GM23338 (cell line): ENCODE measurements at regions not wholly inside any gene's neighbourhood (a gene's known extent, or its start where the extent isn't known, plus 50 kb on each side); places are given as distances from the start of the nearest gene placed in this dataset.

Experiments used
- ATAC-seq: fragments of 200-7000 bp; cut with Tn5 transposase; 3 replicates; pipeline ENCODE4 v1.9.1; 2020
- DNase-seq: peaks from one replicate; pipeline ENCODE4 v3.0.0-alpha.2; 2015; ENCODE audit warnings: low spot score
- H2AFZ ChIP-seq: fragments of 200-600 bp; sonication (generic); 2 replicates; pipeline ENCODE4 v1.8.0; 2016; ENCODE audit warnings: antibody characterized with exemption, mild to moderate bottlenecking, moderate library complexity
- H3F3A ChIP-seq: fragments of 200-600 bp; sonication (generic); replicated peaks from 2 replicates; pipeline ENCODE4 v1.8.0; 2017; ENCODE audit warnings: antibody characterized with exemption, mixed run types, low read depth
- H3K27ac ChIP-seq: fragments of 200-600 bp; sonication (generic); 2 replicates; pipeline ENCODE4 v1.6.1; 2016; ENCODE audit warnings: low read depth
- H3K27me3 ChIP-seq: fragments of 200-600 bp; sonication (generic); 2 replicates; pipeline ENCODE4 v1.8.0; 2016; ENCODE audit warnings: mild to moderate bottlenecking, mixed run types, moderate library complexity; ENCODE audit not compliant: insufficient read depth
- H3K36me3 ChIP-seq: fragments of 200-600 bp; sonication (generic); 2 replicates; pipeline ENCODE4 v1.8.0; 2016; ENCODE audit warnings: mild to moderate bottlenecking; ENCODE audit not compliant: insufficient read depth
- H3K4me1 ChIP-seq: fragments of 200-600 bp; sonication (generic); 2 replicates; pipeline ENCODE4 v1.8.0; 2016; ENCODE audit warnings: mild to moderate bottlenecking, moderate library complexity; ENCODE audit not compliant: insufficient read depth
- H3K4me2 ChIP-seq: fragments of 200-600 bp; sonication (generic); 2 replicates; pipeline ENCODE4 v1.7.1; 2017; ENCODE audit warnings: mixed run types
- H3K4me3 ChIP-seq: fragments of 200-600 bp; sonication (generic); 2 replicates; pipeline ENCODE4 v1.6.1; 2016; ENCODE audit warnings: mixed run types
- H3K79me2 ChIP-seq: fragments of 200-600 bp; sonication (generic); replicated peaks from 2 replicates; pipeline ENCODE4 v1.8.0; 2017; ENCODE audit warnings: mild to moderate bottlenecking; ENCODE audit not compliant: insufficient read depth
- H3K9me2 ChIP-seq: fragments of 200-600 bp; sonication (generic); 2 replicates; pipeline ENCODE4 v1.8.0; 2017; ENCODE audit not compliant: insufficient read depth
- H4K20me1 ChIP-seq: fragments of 200-600 bp; sonication (generic); replicated peaks from 2 replicates; pipeline ENCODE4 v1.8.0; 2017; ENCODE audit warnings: mild to moderate bottlenecking; ENCODE audit not compliant: insufficient read depth
- H3K27ac Mint-ChIP-seq: 2 replicates; pipeline ENCODE4 v1.8.0; 2020; ENCODE audit warnings: inconsistent platforms, mild to moderate bottlenecking, moderate library complexity, mixed read lengths
- H3K27me3 Mint-ChIP-seq: 3 replicates; pipeline ENCODE4 v1.8.0; 2022; ENCODE audit warnings: low read depth, mild to moderate bottlenecking, moderate library complexity, mixed read lengths, inconsistent platforms; ENCODE audit not compliant: insufficient read depth, poor library complexity
- H3K36me3 Mint-ChIP-seq: 3 replicates; pipeline ENCODE4 v1.8.0; 2021; ENCODE audit warnings: low read depth, mild to moderate bottlenecking, inconsistent platforms, moderate library complexity, mixed read lengths
- H3K4me1 Mint-ChIP-seq: 3 replicates; pipeline ENCODE4 v1.8.0; 2020; ENCODE audit warnings: mild to moderate bottlenecking, inconsistent platforms, mixed read lengths
- H3K4me3 Mint-ChIP-seq: 3 replicates; pipeline ENCODE4 v1.8.0; 2021; ENCODE audit warnings: moderate library complexity, mild to moderate bottlenecking, inconsistent platforms, mixed read lengths
- H3K9me3 Mint-ChIP-seq: 3 replicates; pipeline ENCODE4 v1.8.0; 2020; ENCODE audit warnings: moderate library complexity, mild to moderate bottlenecking, inconsistent platforms, mixed read lengths
- CREB1 ChIP-seq: fragments of 250-450 bp; sonication (Bioruptor Pico); IDR thresholded peaks from 2 replicates; pipeline ENCODE4 v1.5.0; 2020; ENCODE audit warnings: low read depth, mild to moderate bottlenecking, moderate library complexity
- EZH2 ChIP-seq: fragments of 200-600 bp; sonication (generic); IDR thresholded peaks from one replicate; pipeline ENCODE4 v1.8.0; 2017; ENCODE audit warnings: antibody characterized with exemption, mild to moderate bottlenecking, low read depth; ENCODE audit not compliant: unreplicated experiment
- TF ChIP-seq, protein P1 (sequence below): fragments of 250-450 bp; sonication (Bioruptor Pico); IDR thresholded peaks from 2 replicates; pipeline ENCODE4 v1.5.0; 2020; ENCODE audit warnings: mild to moderate bottlenecking, moderate library complexity
- TF ChIP-seq, protein P2 (sequence below), 2 experiments: fragments of 200-600 bp in 1 of 2; sonication (generic) in 1 of 2; conservative IDR thresholded peaks; 2 replicates each; pipeline versions ENCODE4 v1.5.1 to v1.6.1; 2016 to 2017; ENCODE audit warnings: antibody characterized with exemption in 2 of 2, low read depth in 2 of 2, mild to moderate bottlenecking in 2 of 2, moderate library complexity in 1 of 2
- TF ChIP-seq, protein P3 (sequence below): IDR thresholded peaks from 2 replicates; pipeline ENCODE4 v1.6.1; 2016; ENCODE audit warnings: antibody characterized with exemption

DNA sequence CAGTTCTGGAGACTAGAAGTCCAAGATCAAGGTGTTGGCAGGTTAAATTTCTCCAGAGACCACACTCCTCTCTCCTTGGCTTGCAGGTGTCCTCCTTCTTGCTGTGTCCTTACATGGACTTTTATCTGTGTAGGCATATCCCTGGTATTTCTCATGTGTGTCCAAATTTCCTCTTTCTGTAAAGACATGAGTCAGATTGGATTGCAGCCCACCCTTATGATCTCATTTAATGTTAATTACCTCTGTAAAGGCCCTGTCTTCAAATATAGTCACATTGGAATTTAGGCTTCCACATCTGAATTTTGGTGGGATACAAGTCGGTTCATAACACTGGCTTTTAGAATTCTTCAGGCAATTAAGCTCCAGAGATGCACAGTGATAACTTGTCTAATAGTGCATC is 322.2 kb upstream of the GRIA1 start (continued):
- TF ChIP-seq, protein P1, sequence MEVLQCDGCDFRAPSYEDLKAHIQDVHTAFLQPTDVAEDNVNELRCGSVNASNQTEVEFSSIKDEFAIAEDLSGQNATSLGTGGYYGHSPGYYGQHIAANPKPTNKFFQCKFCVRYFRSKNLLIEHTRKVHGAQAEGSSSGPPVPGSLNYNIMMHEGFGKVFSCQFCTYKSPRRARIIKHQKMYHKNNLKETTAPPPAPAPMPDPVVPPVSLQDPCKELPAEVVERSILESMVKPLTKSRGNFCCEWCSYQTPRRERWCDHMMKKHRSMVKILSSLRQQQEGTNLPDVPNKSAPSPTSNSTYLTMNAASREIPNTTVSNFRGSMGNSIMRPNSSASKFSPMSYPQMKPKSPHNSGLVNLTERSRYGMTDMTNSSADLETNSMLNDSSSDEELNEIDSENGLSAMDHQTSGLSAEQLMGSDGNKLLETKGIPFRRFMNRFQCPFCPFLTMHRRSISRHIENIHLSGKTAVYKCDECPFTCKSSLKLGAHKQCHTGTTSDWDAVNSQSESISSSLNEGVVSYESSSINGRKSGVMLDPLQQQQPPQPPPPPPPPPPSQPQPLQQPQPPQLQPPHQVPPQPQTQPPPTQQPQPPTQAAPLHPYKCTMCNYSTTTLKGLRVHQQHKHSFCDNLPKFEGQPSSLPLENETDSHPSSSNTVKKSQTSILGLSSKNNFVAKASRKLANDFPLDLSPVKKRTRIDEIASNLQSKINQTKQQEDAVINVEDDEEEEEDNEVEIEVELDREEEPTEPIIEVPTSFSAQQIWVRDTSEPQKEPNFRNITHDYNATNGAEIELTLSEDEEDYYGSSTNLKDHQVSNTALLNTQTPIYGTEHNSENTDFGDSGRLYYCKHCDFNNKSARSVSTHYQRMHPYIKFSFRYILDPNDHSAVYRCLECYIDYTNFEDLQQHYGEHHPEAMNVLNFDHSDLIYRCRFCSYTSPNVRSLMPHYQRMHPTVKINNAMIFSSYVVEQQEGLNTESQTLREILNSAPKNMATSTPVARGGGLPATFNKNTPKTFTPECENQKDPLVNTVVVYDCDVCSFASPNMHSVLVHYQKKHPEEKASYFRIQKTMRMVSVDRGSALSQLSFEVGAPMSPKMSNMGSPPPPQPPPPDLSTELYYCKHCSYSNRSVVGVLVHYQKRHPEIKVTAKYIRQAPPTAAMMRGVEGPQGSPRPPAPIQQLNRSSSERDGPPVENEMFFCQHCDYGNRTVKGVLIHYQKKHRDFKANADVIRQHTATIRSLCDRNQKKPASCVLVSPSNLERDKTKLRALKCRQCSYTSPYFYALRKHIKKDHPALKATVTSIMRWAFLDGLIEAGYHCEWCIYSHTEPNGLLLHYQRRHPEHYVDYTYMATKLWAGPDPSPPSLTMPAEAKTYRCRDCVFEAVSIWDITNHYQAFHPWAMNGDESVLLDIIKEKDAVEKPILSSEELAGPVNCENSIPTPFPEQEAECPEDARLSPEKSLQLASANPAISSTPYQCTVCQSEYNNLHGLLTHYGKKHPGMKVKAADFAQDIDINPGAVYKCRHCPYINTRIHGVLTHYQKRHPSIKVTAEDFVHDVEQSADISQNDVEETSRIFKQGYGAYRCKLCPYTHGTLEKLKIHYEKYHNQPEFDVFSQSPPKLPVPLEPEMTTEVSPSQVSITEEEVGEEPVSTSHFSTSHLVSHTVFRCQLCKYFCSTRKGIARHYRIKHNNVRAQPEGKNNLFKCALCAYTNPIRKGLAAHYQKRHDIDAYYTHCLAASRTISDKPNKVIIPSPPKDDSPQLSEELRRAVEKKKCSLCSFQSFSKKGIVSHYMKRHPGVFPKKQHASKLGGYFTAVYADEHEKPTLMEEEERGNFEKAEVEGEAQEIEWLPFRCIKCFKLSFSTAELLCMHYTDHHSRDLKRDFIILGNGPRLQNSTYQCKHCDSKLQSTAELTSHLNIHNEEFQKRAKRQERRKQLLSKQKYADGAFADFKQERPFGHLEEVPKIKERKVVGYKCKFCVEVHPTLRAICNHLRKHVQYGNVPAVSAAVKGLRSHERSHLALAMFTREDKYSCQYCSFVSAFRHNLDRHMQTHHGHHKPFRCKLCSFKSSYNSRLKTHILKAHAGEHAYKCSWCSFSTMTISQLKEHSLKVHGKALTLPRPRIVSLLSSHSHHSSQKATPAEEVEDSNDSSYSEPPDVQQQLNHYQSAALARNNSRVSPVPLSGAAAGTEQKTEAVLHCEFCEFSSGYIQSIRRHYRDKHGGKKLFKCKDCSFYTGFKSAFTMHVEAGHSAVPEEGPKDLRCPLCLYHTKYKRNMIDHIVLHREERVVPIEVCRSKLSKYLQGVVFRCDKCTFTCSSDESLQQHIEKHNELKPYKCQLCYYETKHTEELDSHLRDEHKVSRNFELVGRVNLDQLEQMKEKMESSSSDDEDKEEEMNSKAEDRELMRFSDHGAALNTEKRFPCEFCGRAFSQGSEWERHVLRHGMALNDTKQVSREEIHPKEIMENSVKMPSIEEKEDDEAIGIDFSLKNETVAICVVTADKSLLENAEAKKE (CRISPR knock-in tag): no peak
- TF ChIP-seq EZH2 (no peak), CREB1 (CRISPR knock-in tag) (no peak)
- TF ChIP-seq, protein P2, sequence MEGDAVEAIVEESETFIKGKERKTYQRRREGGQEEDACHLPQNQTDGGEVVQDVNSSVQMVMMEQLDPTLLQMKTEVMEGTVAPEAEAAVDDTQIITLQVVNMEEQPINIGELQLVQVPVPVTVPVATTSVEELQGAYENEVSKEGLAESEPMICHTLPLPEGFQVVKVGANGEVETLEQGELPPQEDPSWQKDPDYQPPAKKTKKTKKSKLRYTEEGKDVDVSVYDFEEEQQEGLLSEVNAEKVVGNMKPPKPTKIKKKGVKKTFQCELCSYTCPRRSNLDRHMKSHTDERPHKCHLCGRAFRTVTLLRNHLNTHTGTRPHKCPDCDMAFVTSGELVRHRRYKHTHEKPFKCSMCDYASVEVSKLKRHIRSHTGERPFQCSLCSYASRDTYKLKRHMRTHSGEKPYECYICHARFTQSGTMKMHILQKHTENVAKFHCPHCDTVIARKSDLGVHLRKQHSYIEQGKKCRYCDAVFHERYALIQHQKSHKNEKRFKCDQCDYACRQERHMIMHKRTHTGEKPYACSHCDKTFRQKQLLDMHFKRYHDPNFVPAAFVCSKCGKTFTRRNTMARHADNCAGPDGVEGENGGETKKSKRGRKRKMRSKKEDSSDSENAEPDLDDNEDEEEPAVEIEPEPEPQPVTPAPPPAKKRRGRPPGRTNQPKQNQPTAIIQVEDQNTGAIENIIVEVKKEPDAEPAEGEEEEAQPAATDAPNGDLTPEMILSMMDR (conservative IDR thresholded peaks at IDR 0.05; ENCODE audit: low read depth in 2 of 2): no peak

DNA sequence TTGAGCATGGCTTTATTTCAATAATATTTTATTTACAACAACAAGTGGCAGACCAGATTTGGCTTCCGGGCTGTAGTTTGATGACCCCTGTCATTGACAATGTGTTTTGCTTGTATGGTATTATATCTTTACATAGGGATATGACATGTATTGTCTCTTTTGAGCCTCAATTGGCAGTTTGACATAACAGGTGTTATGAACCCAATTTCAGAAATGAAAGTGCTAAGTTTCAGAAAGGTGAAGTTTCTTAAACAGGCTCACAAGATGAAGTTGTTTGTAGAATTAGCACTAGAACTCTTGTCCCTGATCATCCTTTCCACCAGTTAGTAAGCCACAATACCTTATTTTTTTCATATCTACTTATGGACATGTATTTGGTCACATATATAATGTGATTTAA is 303.0 kb upstream of the GRIA1 start:
- no peak for DNase-seq
- Histone ChIP-seq H3K36me3 (no peaks in the 10 kb centered on the region), H3K4me3 (no peak overlapping the region), H3K4me1 (no peaks in the 10 kb centered on the region), H3K27me3 (no peaks in the 10 kb centered on the region), H3K4me2 (no peak overlapping the region), H2AFZ (no peak overlapping the region), H3K27ac (no peak overlapping the region), H3K79me2 (no peaks in the 10 kb centered on the region), H4K20me1 (no peaks in the 10 kb centered on the region), H3F3A (no peaks in the 10 kb centered on the region), H3K9me2 (peaks cover 8% of the 10 kb centered on the region; the same call in 1 of the 2 replicates)
- Mint-ChIP-seq H3K27ac (no peak overlapping the region), H3K27me3 (no peaks in the 10 kb centered on the region), H3K4me3 (no peak overlapping the region), H3K9me3 (no peaks in the 10 kb centered on the region; the same call in 2 of the 3 replicates), H3K4me1 (no peaks in the 10 kb centered on the region), H3K36me3 (no peaks in the 10 kb centered on the region)
- ATAC-seq: no peak
- no peak for TF ChIP-seq CREB1 (CRISPR knock-in tag)
- TF ChIP-seq, protein P1 (CRISPR knock-in tag): no peak
- TF ChIP-seq, protein P3, sequence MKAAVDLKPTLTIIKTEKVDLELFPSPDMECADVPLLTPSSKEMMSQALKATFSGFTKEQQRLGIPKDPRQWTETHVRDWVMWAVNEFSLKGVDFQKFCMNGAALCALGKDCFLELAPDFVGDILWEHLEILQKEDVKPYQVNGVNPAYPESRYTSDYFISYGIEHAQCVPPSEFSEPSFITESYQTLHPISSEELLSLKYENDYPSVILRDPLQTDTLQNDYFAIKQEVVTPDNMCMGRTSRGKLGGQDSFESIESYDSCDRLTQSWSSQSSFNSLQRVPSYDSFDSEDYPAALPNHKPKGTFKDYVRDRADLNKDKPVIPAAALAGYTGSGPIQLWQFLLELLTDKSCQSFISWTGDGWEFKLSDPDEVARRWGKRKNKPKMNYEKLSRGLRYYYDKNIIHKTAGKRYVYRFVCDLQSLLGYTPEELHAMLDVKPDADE: no peak
